ENCODE measurements at regions not wholly inside any gene's neighbourhood (a gene's known extent, or its start where the extent isn't known, plus 50 kb on each side); places are given as distances from the start of the nearest gene placed in this dataset.

DNA sequence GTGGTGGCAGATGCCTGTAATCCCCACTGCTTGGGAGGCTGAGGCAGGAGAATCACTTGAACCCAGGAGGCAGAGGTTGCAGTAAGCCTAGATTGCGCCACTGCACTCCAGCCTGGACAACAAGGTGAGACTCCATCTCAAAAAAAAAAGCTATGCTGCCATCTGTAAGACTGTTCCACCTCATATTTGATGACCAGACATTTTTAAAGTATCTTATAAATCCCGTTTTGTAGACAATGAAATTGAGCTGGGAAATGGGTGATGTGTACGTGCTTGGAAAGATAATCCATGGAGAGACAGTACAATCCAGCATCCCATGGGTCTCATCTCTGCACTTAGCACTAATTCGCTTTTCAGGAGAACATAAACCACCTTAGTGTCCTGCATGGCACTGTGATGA lies 126.5 kb upstream of the ATP5MC3 start:
- no peak for TF ChIP-seq NFRKB (IDR thresholded peaks at IDR 0.05)
- TF ChIP-seq CTBP1 (IDR thresholded peaks at IDR 0.05; ENCODE audit: borderline replicate concordance), result no peak
- TF ChIP-seq SUZ12 (IDR thresholded peaks at IDR 0.05), result no peak
- TF ChIP-seq BHLHE40 (IDR thresholded peaks at IDR 0.05; ENCODE audit: borderline replicate concordance), result no peak
- TF ChIP-seq ZNF384 (IDR thresholded peaks at IDR 0.05), result no peak
- TF ChIP-seq FOXK2 (IDR thresholded peaks at IDR 0.05), result no peak
- no peak for DNase-seq (ENCODE audit: extremely low spot score)
- ChIA-PET POLR2A (no interaction called here), CTCF (interaction anchor here (1.0 kb wide), 1 partner anchor 57 kb away, joined by 3 read pairs; no protein-coding TSS in a partner anchor)

DNA sequence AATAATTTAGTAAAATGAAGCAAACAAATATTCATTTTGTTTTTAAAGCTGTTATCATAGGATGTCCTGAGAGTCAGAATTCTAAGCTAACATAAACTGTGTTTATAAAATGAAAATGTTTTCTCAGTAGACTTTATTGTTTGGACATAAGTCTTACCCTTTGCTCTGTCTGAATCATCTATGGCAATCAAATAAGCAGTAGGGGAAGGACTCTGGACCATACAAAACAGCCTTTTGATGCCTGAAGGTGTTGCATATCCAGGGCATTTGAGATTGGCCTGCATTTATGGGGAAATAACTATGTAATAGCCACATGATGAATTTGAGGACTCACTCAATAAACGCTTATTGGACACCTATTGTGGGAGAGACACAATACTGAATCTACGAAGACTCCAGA lies 123.0 kb upstream of the ATP5MC3 start:
- ChIA-PET CTCF (no interaction called here), POLR2A (no interaction called here)
- TF ChIP-seq ELF4 (IDR thresholded peaks at IDR 0.05) (no peak), FOXA1 (IDR thresholded peaks at IDR 0.05) (no peak), SP1 (IDR thresholded peaks at IDR 0.05) (no peak), TARDBP (IDR thresholded peaks at IDR 0.05) (no peak), NFRKB (IDR thresholded peaks at IDR 0.05) (no peak)
- TF ChIP-seq, protein P1, sequence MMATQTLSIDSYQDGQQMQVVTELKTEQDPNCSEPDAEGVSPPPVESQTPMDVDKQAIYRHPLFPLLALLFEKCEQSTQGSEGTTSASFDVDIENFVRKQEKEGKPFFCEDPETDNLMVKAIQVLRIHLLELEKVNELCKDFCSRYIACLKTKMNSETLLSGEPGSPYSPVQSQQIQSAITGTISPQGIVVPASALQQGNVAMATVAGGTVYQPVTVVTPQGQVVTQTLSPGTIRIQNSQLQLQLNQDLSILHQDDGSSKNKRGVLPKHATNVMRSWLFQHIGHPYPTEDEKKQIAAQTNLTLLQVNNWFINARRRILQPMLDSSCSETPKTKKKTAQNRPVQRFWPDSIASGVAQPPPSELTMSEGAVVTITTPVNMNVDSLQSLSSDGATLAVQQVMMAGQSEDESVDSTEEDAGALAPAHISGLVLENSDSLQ (IDR thresholded peaks at IDR 0.05), result no peak
- DNase-seq (ENCODE audit: extremely low spot score), result no peak

DNA sequence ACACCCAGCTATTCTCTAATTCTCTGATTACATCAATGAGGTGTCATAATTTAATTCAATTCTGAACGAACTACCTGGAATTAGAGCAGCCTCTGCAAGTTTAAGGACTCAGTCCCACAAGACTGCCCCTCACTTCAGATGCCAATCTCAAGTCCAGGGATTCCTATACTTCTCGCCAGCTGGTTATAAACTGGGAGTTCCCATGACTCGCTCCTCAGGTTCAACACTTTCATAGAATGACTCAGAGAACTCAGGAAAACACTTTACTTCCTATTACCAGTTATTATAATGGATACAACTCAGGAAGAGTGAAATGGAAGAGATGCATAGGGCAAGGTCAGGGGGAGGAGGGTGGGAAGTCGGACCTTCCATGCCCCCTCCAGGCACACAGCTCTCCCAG lies 112.3 kb upstream of the ATP5MC3 start:
- no peak for DNase-seq (ENCODE audit: extremely low spot score)
- ChIA-PET POLR2A (no interaction called here), CTCF (no interaction called here)
- TF ChIP-seq, protein P1 (IDR thresholded peaks at IDR 0.05), result no peak
- TF ChIP-seq NFRKB (IDR thresholded peaks at IDR 0.05) (no peak), SUZ12 (IDR thresholded peaks at IDR 0.05) (no peak), ELF4 (IDR thresholded peaks at IDR 0.05) (no peak), ARNT (IDR thresholded peaks at IDR 0.05) (no peak), CTBP1 (IDR thresholded peaks at IDR 0.05; ENCODE audit: borderline replicate concordance) (no peak), ZNF384 (IDR thresholded peaks at IDR 0.05) (no peak), LEF1 (IDR thresholded peaks at IDR 0.05; ENCODE audit: borderline replicate concordance) (no peak), SP1 (IDR thresholded peaks at IDR 0.05) (no peak), FOXM1 (IDR thresholded peaks at IDR 0.05; ENCODE audit: borderline replicate concordance) (no peak), L3MBTL2 (conservative IDR thresholded peaks at IDR 0.05) (no peak), TARDBP (IDR thresholded peaks at IDR 0.05) (no peak), HDGF (IDR thresholded peaks at IDR 0.05; ENCODE audit: borderline replicate concordance) (no peak), BHLHE40 (IDR thresholded peaks at IDR 0.05; ENCODE audit: borderline replicate concordance) (no peak), FOXA1 (IDR thresholded peaks at IDR 0.05) (no peak), FOXK2 (IDR thresholded peaks at IDR 0.05) (no peak)

DNA sequence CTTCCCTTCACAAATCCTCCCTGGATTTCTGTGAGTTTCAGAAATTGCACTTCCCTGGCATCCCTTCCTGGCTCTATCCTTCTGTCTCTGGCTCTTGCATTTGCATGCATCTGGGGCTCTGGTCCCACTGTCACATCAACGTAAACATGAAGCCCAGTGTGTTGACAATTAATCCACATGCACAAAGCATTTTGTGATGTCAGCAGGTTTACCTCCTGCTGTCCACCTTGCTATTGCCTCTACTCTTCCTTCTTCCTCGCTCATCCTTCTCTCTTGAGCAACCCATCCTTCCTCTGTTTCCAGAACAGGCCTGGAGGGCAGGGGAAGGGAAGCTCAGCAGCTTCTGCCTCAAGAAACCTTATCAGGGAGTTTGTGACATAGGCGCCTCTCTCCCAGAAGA lies 111.7 kb upstream of the ATP5MC3 start:
- ChIA-PET CTCF (no interaction called here), POLR2A (no interaction called here)
- TF ChIP-seq ELF4 (IDR thresholded peaks at IDR 0.05), result no peak
- TF ChIP-seq FOXM1 (IDR thresholded peaks at IDR 0.05; ENCODE audit: borderline replicate concordance), result no peak
- no peak for TF ChIP-seq BHLHE40 (IDR thresholded peaks at IDR 0.05; ENCODE audit: borderline replicate concordance)
- TF ChIP-seq FOXA1 (IDR thresholded peaks at IDR 0.05), result no peak
- TF ChIP-seq, protein P1 (IDR thresholded peaks at IDR 0.05), result no peak
- DNase-seq (ENCODE audit: extremely low spot score), result no peak

DNA sequence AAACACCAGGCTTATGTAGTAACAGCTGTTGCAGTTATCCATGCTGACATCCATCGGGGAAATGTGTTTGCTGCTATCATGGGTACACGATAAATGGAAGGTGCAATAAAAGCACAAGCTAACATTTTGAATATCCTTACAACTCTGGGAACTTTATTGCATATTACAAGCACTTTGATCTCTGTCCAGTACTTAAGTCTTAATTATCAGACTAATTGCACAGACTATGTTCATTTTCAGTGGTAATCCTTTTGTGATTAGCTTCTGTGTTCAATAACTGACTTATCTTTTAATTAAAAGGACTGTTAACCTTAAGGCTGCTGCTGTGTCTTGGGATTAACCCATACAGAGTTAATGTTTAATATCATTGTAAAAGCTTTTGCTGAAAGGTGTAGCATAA lies 101.4 kb upstream of the ATP5MC3 start:
- POLR2A ChIA-PET, result no interaction called here
- no peak for TF ChIP-seq FOXM1 (IDR thresholded peaks at IDR 0.05; ENCODE audit: borderline replicate concordance)
- no peak for TF ChIP-seq FOXA1 (IDR thresholded peaks at IDR 0.05)
- no peak for TF ChIP-seq BHLHE40 (IDR thresholded peaks at IDR 0.05; ENCODE audit: borderline replicate concordance)
- TF ChIP-seq ARNT (IDR thresholded peaks at IDR 0.05), result no peak
- TF ChIP-seq FOXK2 (IDR thresholded peaks at IDR 0.05), result no peak
- TF ChIP-seq LEF1 (IDR thresholded peaks at IDR 0.05; ENCODE audit: borderline replicate concordance), result no peak

DNA sequence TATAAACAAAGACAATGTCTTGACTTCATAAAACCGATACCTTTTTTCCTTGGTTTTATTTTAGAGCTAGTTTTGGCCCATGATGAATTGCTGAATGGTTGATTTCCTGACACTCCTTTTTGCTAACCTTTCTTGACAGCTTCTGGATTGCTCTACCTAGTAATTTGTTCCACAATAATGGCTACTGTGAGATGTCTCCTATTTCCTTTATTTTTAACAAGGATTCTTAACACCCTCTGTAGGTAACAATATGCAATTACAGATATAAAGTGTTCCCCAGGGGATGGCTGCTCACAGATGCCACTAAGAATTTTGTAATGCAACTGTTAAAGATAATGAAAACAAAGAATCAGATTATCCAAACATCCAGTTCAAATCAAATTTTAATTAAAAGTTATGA lies 100.8 kb upstream of the ATP5MC3 start:
- DNase-seq (ENCODE audit: extremely low spot score), result peak; percentile 53
- TF ChIP-seq LEF1 (IDR thresholded peaks at IDR 0.05; ENCODE audit: borderline replicate concordance) (no peak), NFRKB (IDR thresholded peaks at IDR 0.05) (no peak), SUZ12 (IDR thresholded peaks at IDR 0.05) (no peak)
- POLR2A ChIA-PET, result no interaction called here
- CTCF ChIA-PET, result interaction anchor here (0.9 to 2.7 kb wide), 2 partner anchors 31 to 251 kb away, joined by 5 to 15 read pairs; no protein-coding TSS in a partner anchor

More for the DNA sequence above, 101.4 kb upstream of the ATP5MC3 start:
- CTCF ChIA-PET, result interaction anchor here (0.8 to 2.7 kb wide), 3 partner anchors 31 to 252 kb away, joined by 4 to 15 read pairs (median 5); no protein-coding TSS in a partner anchor
- DNase-seq (ENCODE audit: extremely low spot score), result no peak

DNA sequence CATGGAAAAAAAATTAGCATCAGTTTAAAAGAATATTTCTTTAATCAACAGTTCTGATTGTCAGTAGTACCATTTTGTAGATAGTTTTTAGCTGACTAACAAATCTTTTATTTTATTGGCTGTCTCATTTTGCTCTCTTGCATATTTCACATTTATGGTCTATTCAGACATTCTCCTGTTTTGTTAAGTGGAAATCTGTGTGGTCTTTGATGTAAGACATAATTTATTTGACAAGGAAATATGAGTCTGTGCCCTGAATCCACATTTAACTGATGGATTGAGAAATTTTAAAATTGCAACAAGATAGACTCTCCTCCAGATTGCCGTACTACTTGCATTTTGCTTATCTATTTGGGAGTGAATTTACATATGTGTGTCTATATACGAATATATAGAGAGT lies 96.3 kb upstream of the ATP5MC3 start:
- TF ChIP-seq, protein P1 (IDR thresholded peaks at IDR 0.05), result peak; percentile 67
- no peak for TF ChIP-seq HDGF (IDR thresholded peaks at IDR 0.05; ENCODE audit: borderline replicate concordance)
- ChIA-PET CTCF (interaction anchor here (1.4 kb wide), 1 partner anchor 26 kb away, joined by 6 read pairs; no protein-coding TSS in a partner anchor), POLR2A (no interaction called here)
- DNase-seq (ENCODE audit: extremely low spot score), result no peak
